HG03432 (cell line): ENCODE measurements at regions not wholly inside any gene's neighbourhood (a gene's known extent, or its start where the extent isn't known, plus 50 kb on each side); places are given as distances from the start of the nearest gene placed in this dataset.

Source experiments
- ATAC-seq: cut with Tn5 transposase; IDR thresholded peaks from one replicate; pipeline ENCODE4 v1.9.1; 2021; ENCODE audit warnings: mild to moderate bottlenecking, moderate library complexity; ENCODE audit not compliant: unreplicated experiment

GRCh38 chr5:56465769-56466135 is 232.6 kb upstream of the ANKRD55 start:
- ATAC-seq: no peak

GRCh38 chr5:56464935-56465768 is 232.0 kb upstream of the ANKRD55 start:
- no peak for ATAC-seq

- no peak for ATAC-seq
These were observed 230.9 kb upstream of the ANKRD55 start for GRCh38 chr5:56463944-56464571.

- no peak for ATAC-seq
These were observed 228.5 kb upstream of the ANKRD55 start for GRCh38 chr5:56461584-56461983.

- no peak for ATAC-seq
These were observed 227.6 kb upstream of the ANKRD55 start for GRCh38 chr5:56460681-56461191.

GRCh38 chr5:56460195-56460546 is 227.0 kb upstream of the ANKRD55 start:
- no peak for ATAC-seq

GRCh38 chr5:56459394-56460194 is 226.5 kb upstream of the ANKRD55 start:
- ATAC-seq: no peak

- no peak for ATAC-seq
These were observed 225.0 kb upstream of the ANKRD55 start for GRCh38 chr5:56457887-56458812.

GRCh38 chr5:56456002-56456401 is 222.9 kb upstream of the ANKRD55 start:
- ATAC-seq: no peak

GRCh38 chr5:56455417-56455816 is 222.3 kb upstream of the ANKRD55 start:
- ATAC-seq: no peak

- ATAC-seq: no peak
These were observed 221.2 kb upstream of the ANKRD55 start for GRCh38 chr5:56454219-56454862.

- no peak for ATAC-seq
These were observed 218.6 kb upstream of the ANKRD55 start for GRCh38 chr5:56451742-56452141.

GRCh38 chr5:56450766-56451165 is 217.6 kb upstream of the ANKRD55 start:
- no peak for ATAC-seq

- ATAC-seq: no peak
These were observed 216.0 kb upstream of the ANKRD55 start for GRCh38 chr5:56449071-56449640.

- no peak for ATAC-seq
These were observed 214.5 kb upstream of the ANKRD55 start for GRCh38 chr5:56447656-56448055.

GRCh38 chr5:56447232-56447631 is 214.1 kb upstream of the ANKRD55 start:
- ATAC-seq: no peak

- ATAC-seq: no peak
These were observed 213.6 kb upstream of the ANKRD55 start for GRCh38 chr5:56446728-56447127.

GRCh38 chr5:56443826-56444225 is 210.7 kb upstream of the ANKRD55 start:
- ATAC-seq: no peak

GRCh38 chr5:56440871-56441740 is 208.0 kb upstream of the ANKRD55 start:
- ATAC-seq: no peak
